ENCODE measurements at regions not wholly inside any gene's neighbourhood (a gene's known extent, or its start where the extent isn't known, plus 50 kb on each side); places are given as distances from the start of the nearest gene placed in this dataset.

DNA sequence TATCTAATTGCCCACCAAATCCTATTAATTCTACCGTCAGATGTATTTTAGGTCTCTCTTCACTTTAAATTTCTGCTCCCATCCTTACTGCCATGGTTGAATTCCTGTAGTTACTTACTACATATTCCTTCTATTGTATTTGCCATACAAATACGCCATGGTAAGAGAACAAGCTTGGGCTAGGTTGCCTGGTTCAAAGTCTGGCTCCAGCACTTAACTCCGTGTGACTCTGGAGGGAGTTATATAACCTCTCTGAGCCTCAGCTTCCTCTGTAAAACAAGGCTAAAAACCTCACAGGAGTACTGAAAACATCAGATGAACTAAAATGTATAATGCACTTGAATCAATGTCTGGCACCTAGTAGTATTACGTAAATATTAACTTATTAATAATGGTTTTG lies 260.3 kb upstream of the RPS6KA3 start:
- no peak for DNase-seq

DNA sequence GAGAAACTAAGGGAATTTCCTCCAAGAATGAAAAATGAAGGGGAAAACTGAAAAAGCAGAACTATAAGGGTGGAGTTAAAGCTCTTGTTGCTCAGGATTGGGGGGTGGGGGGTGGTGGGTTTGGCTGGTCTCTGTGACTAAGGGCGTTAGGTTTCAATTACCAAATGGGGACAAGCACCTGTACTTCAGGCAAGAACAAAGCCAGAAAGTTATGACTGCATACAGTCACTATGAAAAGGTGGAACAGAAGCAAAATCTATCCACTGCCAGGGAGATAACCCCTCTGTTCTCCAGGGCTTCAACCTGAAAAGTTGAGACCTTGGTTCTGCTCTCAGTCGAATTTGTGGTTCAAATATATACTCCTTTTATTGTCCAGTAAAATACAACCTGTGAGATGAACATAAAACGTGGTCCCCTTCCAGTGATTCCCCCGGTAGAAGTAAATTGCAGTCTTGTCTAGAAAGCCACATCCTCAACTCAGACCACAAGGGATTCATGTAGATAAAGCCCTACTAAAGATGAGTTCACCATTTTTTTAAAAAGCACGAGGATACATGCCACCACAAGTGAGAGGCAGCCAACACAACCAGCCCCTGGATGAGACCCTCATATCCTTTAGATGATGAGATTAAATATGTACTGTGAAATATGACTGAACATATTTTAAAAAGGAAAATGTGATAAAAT lies 257.1 kb upstream of the RPS6KA3 start:
- no peak for DNase-seq

DNA sequence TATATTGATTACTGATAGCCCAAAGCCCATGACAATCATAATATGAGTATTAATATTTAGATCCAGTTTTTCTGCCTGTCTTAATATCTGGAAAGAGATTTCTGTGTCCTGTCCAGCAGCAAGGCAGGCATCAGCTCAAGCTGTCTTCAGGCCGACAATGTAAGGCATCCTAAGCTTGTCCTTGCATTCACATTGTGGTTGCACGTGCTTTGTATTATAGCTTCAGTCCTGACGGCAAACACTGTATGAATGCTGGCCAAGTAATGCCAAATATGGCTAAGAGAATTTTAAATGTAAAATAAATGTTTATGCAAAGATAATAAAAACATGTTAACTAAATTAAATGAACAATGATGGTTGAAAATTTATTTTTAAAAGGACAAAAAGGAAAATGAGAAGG lies 255.7 kb upstream of the RPS6KA3 start:
- no peak for DNase-seq

DNA sequence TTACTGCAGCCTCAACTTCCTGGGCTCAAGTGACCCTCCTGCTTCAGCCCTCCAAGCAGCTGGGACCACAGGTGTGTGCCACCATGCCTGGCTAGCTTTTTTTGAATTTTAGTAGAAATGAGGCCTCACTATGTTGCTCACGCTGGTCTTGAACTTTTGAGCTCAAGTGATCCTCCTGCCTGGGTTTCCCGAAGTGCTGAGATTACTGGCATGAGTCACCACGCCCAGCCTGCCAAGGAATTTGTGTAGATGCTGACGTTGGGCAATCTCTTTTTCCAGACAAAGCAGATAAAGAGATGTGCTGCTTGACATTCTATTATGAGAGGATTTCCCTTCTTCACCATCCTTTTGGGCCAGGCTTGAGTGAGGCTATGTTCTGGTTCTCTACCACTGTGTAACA lies 254.5 kb upstream of the RPS6KA3 start:
- no peak for DNase-seq

DNA sequence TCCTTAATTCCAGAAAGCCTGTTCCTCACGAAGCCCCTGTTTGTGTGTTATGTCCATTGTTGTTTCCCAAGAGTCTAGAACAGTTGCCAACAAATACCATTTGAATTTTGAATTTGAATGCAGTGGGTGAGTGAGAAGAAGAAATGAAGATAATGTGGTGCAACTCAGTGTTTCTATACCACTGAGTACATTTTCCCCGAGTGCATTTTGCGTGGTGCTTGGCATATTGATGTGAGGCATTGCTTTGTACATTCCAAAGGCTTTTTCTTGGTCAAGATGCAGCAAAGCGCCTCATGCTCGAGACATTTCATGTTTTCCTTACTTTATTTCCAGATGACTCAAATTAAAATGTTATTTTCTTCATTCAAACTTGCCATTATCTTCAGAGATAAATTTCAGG lies 253.1 kb upstream of the RPS6KA3 start:
- no peak for DNase-seq

- no peak for DNase-seq
Measured at GRCh38 chrX:20519146-20519545, 252.4 kb upstream of the RPS6KA3 start.

DNA sequence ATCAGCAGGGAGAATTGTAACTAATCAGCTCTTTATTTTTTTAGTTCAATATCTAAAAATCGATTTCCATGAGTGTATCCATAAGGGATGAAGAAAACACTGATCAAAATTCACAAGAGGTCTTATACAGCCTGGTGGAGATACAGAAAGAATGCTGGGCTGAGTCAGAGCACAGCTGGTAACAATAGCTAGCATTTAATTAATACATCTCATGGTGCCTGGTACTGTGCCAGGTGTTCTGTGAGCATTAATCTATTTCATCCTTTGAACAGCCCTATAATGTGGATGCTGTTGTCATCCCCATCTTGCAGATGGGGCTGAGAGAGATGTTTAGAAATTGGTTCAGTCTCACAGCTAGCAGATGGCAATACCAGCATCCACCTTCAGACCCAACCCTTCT lies 250.9 kb upstream of the RPS6KA3 start:
- no peak for DNase-seq

- no peak for DNase-seq
Measured at GRCh38 chrX:20515841-20516461, 249.2 kb upstream of the RPS6KA3 start.

DNA sequence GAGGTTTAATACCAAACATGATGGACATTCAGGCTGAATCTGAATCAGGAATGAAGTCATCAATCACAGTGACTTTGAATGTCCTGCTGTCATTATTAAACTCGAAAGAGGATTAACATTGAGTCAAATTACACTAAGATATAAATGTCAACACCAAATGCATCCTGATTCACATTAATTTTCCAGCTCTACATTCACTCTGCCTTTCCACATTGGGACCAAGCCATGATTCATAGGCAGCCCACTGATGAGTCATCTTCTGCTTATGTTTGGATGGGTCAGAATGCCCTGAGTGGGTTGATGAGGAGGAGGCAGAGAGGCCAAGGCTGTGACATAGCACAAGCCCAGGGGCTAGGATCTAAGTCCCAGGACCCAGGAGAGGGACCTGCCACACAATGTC lies 247.6 kb upstream of the RPS6KA3 start:
- no peak for DNase-seq

DNA sequence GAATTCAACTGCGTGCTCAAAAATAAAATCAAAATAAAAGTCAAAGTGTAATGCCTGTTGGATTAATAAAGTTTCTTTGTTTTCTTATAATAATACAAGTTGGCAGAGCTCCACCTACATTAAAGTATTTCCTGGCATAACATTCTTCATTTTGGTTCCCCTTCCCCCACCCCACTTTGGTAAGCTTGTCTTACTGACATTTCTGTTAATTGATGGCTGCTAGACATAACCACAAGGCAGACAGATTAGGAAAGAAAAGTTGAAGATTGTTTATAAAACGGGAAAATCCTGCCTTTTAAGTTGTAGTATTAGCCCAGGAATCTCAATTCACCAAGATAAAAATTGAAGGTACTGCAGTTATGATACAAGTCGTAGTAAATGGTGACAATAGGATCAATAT lies 246.5 kb upstream of the RPS6KA3 start:
- DNase-seq: no peak

GRCh38 chrX:20511792-20512191 lies 245.1 kb upstream of the RPS6KA3 start:
- no peak for DNase-seq

- DNase-seq: no peak
Measured at GRCh38 chrX:20507901-20508620, 241.4 kb upstream of the RPS6KA3 start.

DNA sequence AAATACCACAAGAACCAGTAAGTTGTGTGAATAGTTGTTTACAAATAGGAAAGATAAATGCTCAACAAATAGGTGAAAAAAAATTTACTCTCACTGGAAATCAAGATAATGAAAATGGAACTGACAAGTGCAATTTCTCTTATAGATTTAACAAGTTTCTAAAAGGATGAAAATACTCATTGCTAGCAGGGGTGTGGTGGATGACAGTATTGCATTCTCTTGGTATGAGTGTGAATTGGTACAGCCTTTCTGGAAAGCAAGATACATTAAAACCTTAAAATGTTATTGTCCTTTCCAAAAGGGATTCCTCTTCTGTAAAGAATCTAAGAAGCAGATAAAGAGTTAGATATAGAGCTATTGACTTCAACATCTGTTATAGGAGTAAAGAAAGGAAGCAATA lies 240.0 kb upstream of the RPS6KA3 start:
- DNase-seq: no peak

DNA sequence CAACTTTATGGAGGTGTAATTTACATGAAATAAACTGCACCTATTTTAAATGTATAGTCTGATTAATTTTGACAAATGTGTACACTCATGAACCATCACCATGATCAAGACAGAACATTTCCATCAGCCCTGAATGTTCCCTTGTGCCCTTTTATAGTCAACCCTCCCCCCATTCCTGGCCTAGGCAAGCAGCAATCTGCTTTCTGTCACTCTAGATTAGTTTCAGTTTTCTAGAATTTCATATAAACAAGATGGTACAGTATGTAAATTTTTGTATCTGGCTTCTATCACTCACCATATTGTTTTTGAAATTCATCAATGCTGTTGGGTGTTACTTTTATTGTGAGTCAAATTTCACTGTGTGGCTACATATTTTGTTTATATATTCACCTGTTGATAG lies 234.2 kb upstream of the RPS6KA3 start:
- DNase-seq: no peak

GRCh38 chrX:20500171-20500865 lies 233.6 kb upstream of the RPS6KA3 start:
- no peak for DNase-seq

GRCh38 chrX:20499763-20500162 lies 233.1 kb upstream of the RPS6KA3 start:
- DNase-seq: no peak

- no peak for DNase-seq
Measured at GRCh38 chrX:20498851-20499635, 232.3 kb upstream of the RPS6KA3 start.

GRCh38 chrX:20495575-20495974 lies 228.9 kb upstream of the RPS6KA3 start:
- no peak for DNase-seq

- DNase-seq: no peak
Measured at GRCh38 chrX:20488473-20488872, 221.8 kb upstream of the RPS6KA3 start.

GRCh38 chrX:20487227-20487626 lies 220.5 kb upstream of the RPS6KA3 start:
- DNase-seq: no peak

DNA sequence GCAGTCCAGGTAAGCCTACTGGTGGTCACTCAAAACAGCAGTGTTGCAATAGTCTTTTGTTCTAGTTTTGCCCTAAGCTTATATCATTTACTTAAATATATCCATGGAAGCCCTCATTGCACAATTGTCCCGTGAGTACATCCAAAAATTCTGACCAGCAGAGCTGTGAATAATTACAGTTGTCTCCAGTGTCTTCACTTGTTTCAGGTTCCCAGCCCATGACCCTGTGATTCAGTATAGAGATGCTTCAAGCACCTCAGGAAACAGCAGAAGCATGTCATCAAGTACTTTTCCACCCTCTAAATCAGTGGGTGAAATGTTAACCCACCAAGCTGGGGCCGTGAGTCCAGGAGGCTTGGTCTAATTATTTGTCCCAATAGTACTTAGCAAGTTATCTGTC lies 214.9 kb upstream of the RPS6KA3 start:
- DNase-seq: no peak

GRCh38 chrX:20479896-20480295 lies 213.2 kb upstream of the RPS6KA3 start:
- DNase-seq: no peak

Data from hypothalamus (tissue), 51 donors.